Esophagus muscularis mucosa (tissue), 4 donors: ENCODE measurements at regions not wholly inside any gene's neighbourhood (a gene's known extent, or its start where the extent isn't known, plus 50 kb on each side); places are given as distances from the start of the nearest gene placed in this dataset.

Source experiments
- DNase-seq: peaks from one replicate; pipeline ENCODE4 v3.0.0-alpha.2; 2017; ENCODE audit errors: extremely low spot score
- H3K27ac ChIP-seq, 4 donors: fragments of 200-600 bp; sonication (generic); replicated peaks in 1 of 4; 1 replicate in 3 of 4; 2 replicates in 1 of 4; pipeline ENCODE4 v1.5.1; 2016 to 2019; ENCODE audit warnings: mild to moderate bottlenecking in 1 of 4
- H3K27me3 ChIP-seq, 4 donors: fragments of 200-600 bp; sonication (generic); one replicate each; pipeline versions ENCODE4 v1.5.1 to v1.6.0; 2016 to 2019
- H3K36me3 ChIP-seq, 4 donors: fragments of 200-600 bp; sonication (generic); one replicate each; pipeline ENCODE4 v1.5.1; 2016 to 2019
- H3K4me1 ChIP-seq, 4 donors: fragments of 200-600 bp; sonication (generic); one replicate each; pipeline ENCODE4 v1.5.1; 2016 to 2019
- H3K4me3 ChIP-seq, 4 donors: fragments of 200-600 bp; sonication (generic); 1 replicate in 2 of 4; 2 replicates in 2 of 4; pipeline ENCODE4 v1.5.1; 2016 to 2019; ENCODE audit warnings: mild to moderate bottlenecking in 4 of 4, moderate library complexity in 1 of 4
- H3K9me3 ChIP-seq, 4 donors: fragments of 200-600 bp; sonication (generic); 1 replicate in 3 of 4; 2 replicates in 1 of 4; pipeline ENCODE4 v1.5.1; 2016 to 2019
- EP300 ChIP-seq: sonication (generic); formaldehyde crosslinking; IDR thresholded peaks from one replicate; pipeline ENCODE4 v1.6.1; 2017; ENCODE audit warnings: antibody characterized with exemption
- POLR2A ChIP-seq: fragments of 450-650 bp; IDR thresholded peaks from one replicate; pipeline ENCODE4 v1.6.1; 2017; ENCODE audit warnings: antibody characterized with exemption, moderate library complexity, mild to moderate bottlenecking, low read depth
- POLR2AphosphoS5 ChIP-seq, 2 donors: sonication (generic); formaldehyde crosslinking; IDR thresholded peaks; one replicate each; pipeline ENCODE4 v1.6.1; 2017; ENCODE audit warnings: antibody characterized with exemption in 2 of 2
- WGBS: methylation state at CpG from one replicate; pipeline ENCODE4 v1.1.5; 2018; 5-methylcytosine and 5-hydroxymethylcytosine counted together
- intact Hi-C: fragments of 100-400 bp; cut with DNase I; formaldehyde crosslinking; loops from one replicate; pipeline ENCODE4 v1.15.1; 2023
- TF ChIP-seq, protein P1 (sequence below), 3 experiments: fragments of 200-600 bp in 2 of 3; fragments of 450-650 bp in 1 of 3; sonication (generic) in 2 of 3; IDR thresholded peaks; one replicate each; pipeline ENCODE4 v1.5.1; 2017 to 2019; ENCODE audit warnings: antibody characterized with exemption in 3 of 3, mild to moderate bottlenecking in 2 of 3, moderate library complexity in 1 of 3

DNA sequence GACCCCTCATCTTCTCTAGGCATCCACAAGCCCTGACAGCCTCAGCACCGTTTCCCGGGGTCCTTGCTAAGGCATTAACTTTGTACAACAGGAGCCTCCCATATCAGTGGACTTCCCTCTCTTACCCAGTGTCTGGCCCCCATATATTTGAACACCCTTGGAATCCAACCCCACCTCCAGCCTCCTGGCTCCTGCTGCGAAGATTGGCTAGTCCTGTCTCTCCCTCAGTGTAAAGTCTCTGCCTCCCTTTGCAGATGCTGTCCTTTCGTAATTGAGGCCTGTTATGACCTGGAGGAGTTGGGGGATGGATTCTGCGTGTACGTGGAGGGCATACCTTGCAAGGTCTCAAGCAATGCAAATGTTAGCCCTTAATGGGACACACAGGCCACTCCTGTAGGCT is 413.7 kb downstream of the IRS2 start:
- WGBS = 95% methylated on average over 6 of the region's 6 CpGs
- DNase-seq = peak; percentile 82
- Histone ChIP-seq H3K9me3 (no peaks in the 10 kb centered on the region), H3K27ac (no peak overlapping the region), H3K4me3 (no peak overlapping the region), H3K27me3 (no peaks in the 10 kb centered on the region), H3K36me3 (no peaks in the 10 kb centered on the region), H3K4me1 (peaks cover 0 to 12% (median 2%) of the 10 kb centered on the region in 4 donors)
- intact Hi-C loops = no loop called here
- TF ChIP-seq, protein P1, sequence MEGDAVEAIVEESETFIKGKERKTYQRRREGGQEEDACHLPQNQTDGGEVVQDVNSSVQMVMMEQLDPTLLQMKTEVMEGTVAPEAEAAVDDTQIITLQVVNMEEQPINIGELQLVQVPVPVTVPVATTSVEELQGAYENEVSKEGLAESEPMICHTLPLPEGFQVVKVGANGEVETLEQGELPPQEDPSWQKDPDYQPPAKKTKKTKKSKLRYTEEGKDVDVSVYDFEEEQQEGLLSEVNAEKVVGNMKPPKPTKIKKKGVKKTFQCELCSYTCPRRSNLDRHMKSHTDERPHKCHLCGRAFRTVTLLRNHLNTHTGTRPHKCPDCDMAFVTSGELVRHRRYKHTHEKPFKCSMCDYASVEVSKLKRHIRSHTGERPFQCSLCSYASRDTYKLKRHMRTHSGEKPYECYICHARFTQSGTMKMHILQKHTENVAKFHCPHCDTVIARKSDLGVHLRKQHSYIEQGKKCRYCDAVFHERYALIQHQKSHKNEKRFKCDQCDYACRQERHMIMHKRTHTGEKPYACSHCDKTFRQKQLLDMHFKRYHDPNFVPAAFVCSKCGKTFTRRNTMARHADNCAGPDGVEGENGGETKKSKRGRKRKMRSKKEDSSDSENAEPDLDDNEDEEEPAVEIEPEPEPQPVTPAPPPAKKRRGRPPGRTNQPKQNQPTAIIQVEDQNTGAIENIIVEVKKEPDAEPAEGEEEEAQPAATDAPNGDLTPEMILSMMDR (IDR thresholded peaks at IDR 0.05) = no peak
- TF ChIP-seq EP300 = no peak
- TF ChIP-seq POLR2AphosphoS5 (IDR thresholded peaks at IDR 0.05) = no peak
- TF ChIP-seq POLR2A = no peak

DNA sequence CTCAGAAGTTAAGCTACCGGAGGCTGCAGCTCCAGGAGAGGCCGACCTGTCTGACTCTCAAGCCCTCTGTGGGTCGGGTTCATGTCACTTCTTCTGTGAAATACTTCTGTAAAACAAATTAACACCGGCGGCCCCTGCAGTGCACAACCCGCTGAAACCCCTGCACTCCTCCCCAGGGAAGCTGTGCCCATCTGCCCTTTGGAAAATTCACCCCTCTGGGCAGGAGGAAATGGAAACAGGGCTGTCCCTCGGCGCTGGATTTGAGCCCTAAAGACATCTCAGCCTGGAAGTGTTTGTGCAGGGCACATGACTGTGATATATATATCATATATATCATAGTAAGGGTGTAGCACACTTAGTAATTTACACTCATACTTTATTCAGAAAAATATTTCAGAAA is 415.3 kb downstream of the IRS2 start:
- no peak overlapping the region for H3K4me3 ChIP-seq
- H3K4me1 ChIP-seq = peaks cover 0 to 12% (median 2%) of the 10 kb centered on the region in 4 donors
- no peak overlapping the region for H3K27ac ChIP-seq
- 66% methylated on average over 8 of the region's 8 CpGs for WGBS
- no peaks in the 10 kb centered on the region for H3K9me3 ChIP-seq
- no peaks in the 10 kb centered on the region for H3K27me3 ChIP-seq
- TF ChIP-seq POLR2A = no peak
- TF ChIP-seq EP300 = no peak
- TF ChIP-seq POLR2AphosphoS5 (IDR thresholded peaks at IDR 0.05) = no peak
- H3K36me3 ChIP-seq = no peaks in the 10 kb centered on the region
- intact Hi-C loops = no loop called here
- DNase-seq = peak; percentile 87

DNA sequence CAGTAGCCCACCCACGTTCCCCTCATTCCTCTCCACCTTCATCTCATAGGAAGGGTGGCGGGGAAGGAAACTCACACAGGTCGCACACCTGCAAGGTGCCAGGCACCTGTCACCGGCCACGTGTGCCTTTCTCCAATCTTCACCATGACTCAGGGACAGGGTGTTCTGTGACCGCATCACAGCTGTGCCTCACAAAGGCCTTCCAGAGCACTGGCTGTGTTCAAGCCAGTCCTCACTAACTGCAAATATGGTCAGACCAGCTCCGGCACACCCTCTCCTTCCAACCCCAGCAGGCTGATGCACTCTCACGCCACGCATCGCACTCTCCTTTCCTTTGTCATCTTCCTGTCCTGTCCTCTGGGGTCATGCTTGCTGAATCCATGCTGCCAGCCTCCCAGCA is 415.9 kb downstream of the IRS2 start:
- Histone ChIP-seq H3K4me1 (peaks cover 0 to 12% (median 2%) of the 10 kb centered on the region in 4 donors), H3K4me3 (no peak overlapping the region), H3K27me3 (no peaks in the 10 kb centered on the region), H3K27ac (no peak overlapping the region), H3K9me3 (peaks cover 0 to 3% (median 0%) of the 10 kb centered on the region in 4 donors), H3K36me3 (no peaks in the 10 kb centered on the region)
- WGBS = 89% methylated on average over 10 of the region's 10 CpGs
- TF ChIP-seq, protein P1 (IDR thresholded peaks at IDR 0.05) = no peak
- TF ChIP-seq EP300 = no peak
- TF ChIP-seq POLR2AphosphoS5 (IDR thresholded peaks at IDR 0.05) = no peak
- intact Hi-C loops = no loop called here
- peak; percentile 77 for DNase-seq

DNA sequence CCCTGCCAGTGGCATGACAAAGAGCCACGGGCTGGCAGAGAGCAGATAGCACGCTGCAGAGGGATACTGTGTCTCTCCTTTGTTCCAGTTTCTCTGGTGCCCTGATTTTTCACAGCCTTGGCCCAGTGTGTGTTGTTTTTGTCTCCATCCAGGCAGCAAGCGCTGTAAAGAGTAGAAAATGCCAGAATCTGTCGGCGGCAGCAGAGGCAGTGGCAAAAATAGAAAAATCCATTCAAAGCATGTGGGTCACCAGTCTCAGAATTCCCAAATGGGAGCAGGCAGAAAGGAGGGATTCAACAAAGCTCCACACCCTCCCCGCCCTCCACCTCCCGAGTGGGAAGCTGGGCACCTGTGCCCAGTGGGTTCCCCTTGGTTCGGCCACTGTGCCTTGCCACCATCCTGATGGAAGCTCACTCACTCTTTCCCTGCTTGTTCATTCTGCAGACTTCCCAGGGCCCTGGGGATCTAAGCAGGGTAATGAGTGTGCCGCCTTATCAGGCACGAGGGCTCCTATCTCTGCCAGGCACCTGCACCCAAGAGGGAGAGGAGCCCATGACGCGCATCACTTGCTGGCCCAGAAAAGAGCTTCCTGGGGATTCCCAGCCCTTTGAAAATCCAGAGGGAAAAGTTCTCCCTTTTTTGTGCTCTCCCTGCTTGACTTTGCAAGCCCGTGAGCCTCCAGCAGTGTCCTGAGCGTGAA is 416.9 kb downstream of the IRS2 start:
- H3K4me3 ChIP-seq = no peak overlapping the region
- TF ChIP-seq POLR2AphosphoS5 (IDR thresholded peaks at IDR 0.05) (no peak), EP300 (no peak), POLR2A (no peak)
- TF ChIP-seq, protein P1 (IDR thresholded peaks at IDR 0.05) = no peak
- WGBS = 84% methylated on average over 12 of the region's 14 CpGs
- H3K36me3 ChIP-seq = no peaks in the 10 kb centered on the region
- peaks cover 0 to 4% (median 0%) of the 10 kb centered on the region in 4 donors for H3K9me3 ChIP-seq
- peak; percentile 62 for DNase-seq
- no peak overlapping the region for H3K27ac ChIP-seq
- H3K4me1 ChIP-seq = peaks cover 0 to 12% (median 2%) of the 10 kb centered on the region in 4 donors
- intact Hi-C loops = no loop called here
- H3K27me3 ChIP-seq = no peaks in the 10 kb centered on the region

DNA sequence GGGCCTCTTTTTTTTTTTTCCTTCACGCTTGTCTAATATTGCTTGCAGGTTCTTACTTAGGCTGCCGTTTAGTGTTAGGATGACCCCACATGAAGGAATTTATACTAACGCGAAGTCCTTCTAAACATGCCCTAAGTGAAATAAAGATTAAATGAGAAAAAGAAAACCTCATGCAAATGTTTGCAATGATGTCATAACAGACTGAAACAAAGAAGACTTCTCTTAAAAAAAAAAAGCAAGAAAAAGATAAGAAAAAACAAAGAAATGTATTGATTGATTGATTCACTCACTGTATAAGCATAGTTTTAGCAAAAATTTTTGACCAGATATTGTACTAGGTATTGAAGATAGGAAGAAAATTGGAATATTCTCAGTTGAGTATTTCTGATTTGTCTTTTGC is 418.2 kb downstream of the IRS2 start:
- 89% methylated on average over 4 of the region's 4 CpGs for WGBS
- Histone ChIP-seq H3K9me3 (peaks cover 0 to 4% (median 0%) of the 10 kb centered on the region in 4 donors), H3K4me1 (peaks cover 0 to 12% (median 2%) of the 10 kb centered on the region in 4 donors), H3K27ac (no peak overlapping the region), H3K4me3 (no peak overlapping the region), H3K27me3 (no peaks in the 10 kb centered on the region), H3K36me3 (no peaks in the 10 kb centered on the region)
- intact Hi-C loops = no loop called here
- TF ChIP-seq POLR2AphosphoS5 (IDR thresholded peaks at IDR 0.05) (no peak), POLR2A (no peak), EP300 (no peak)
- TF ChIP-seq, protein P1 (IDR thresholded peaks at IDR 0.05) = no peak
- no peak for DNase-seq
